Endodermal cell (in vitro differentiated cells): ENCODE measurements at regions not wholly inside any gene's neighbourhood (a gene's known extent, or its start where the extent isn't known, plus 50 kb on each side); places are given as distances from the start of the nearest gene placed in this dataset.

ENCODE experiments used
- DNase-seq: peaks from one replicate; pipeline ENCODE4 v3.0.0-alpha.2; 2017
- H3K27ac ChIP-seq: 2 replicates; pipeline ENCODE4 v1.5.1; 2013; ENCODE audit warnings: mild to moderate bottlenecking, low read depth, low read length, moderate library complexity
- H3K27me3 ChIP-seq: 2 replicates; pipeline ENCODE4 v1.6.1; 2013; ENCODE audit warnings: mild to moderate bottlenecking, low read length, moderate library complexity; ENCODE audit not compliant: insufficient read depth, control insufficient read depth, poor library complexity, severe bottlenecking
- H3K36me3 ChIP-seq: 2 replicates; pipeline ENCODE4 v1.7.0; 2013; ENCODE audit warnings: mild to moderate bottlenecking, low read length, moderate library complexity; ENCODE audit not compliant: control insufficient read depth, insufficient read depth
- H3K4me1 ChIP-seq: one replicate; pipeline ENCODE4 v1.7.0; 2013; ENCODE audit warnings: low read length; ENCODE audit not compliant: control insufficient read depth, insufficient read depth
- H3K4me3 ChIP-seq: 2 replicates; pipeline ENCODE4 v1.5.1; 2013; ENCODE audit warnings: mild to moderate bottlenecking, low read length, moderate library complexity
- H3K9ac ChIP-seq: 2 replicates; pipeline ENCODE4 v1.6.1; 2013; ENCODE audit warnings: mild to moderate bottlenecking, low read length, moderate library complexity; ENCODE audit not compliant: poor library complexity, severe bottlenecking; ENCODE audit errors: extremely low read depth
- H3K9me3 ChIP-seq: 2 replicates; pipeline ENCODE4 v1.6.1; 2013; ENCODE audit warnings: mild to moderate bottlenecking, low read length, moderate library complexity; ENCODE audit not compliant: control insufficient read depth
- H3K27ac Mint-ChIP-seq: 2 replicates; pipeline ENCODE4 v1.8.0; 2020; ENCODE audit warnings: mixed read lengths
- H3K27me3 Mint-ChIP-seq: 2 replicates; pipeline ENCODE4 v1.8.0; 2021; ENCODE audit warnings: mild to moderate bottlenecking, mixed read lengths; ENCODE audit not compliant: insufficient read depth
- H3K36me3 Mint-ChIP-seq: 2 replicates; pipeline ENCODE4 v1.8.0; 2020; ENCODE audit warnings: low read depth, mixed read lengths
- H3K4me1 Mint-ChIP-seq: 2 replicates; pipeline ENCODE4 v1.8.0; 2020; ENCODE audit warnings: mixed read lengths
- H3K4me3 Mint-ChIP-seq: 2 replicates; pipeline ENCODE4 v1.8.0; 2020; ENCODE audit warnings: mild to moderate bottlenecking, moderate library complexity, mixed read lengths
- H3K9me3 Mint-ChIP-seq: 2 replicates; pipeline ENCODE4 v1.8.0; 2020; ENCODE audit warnings: mild to moderate bottlenecking, mixed read lengths
- CTCF ChIP-seq: fragments of 200-600 bp; sonication (generic); conservative IDR thresholded peaks from 2 replicates; pipeline ENCODE4 v1.5.0; 2021; ENCODE audit warnings: antibody characterized with exemption, mild to moderate bottlenecking
- WGBS, 2 experiments: methylation state at CpG; one replicate each; pipeline versions ENCODE4 v1.1.5 to v1.1.7; 2013; ENCODE audit warnings: missing lambda C conversion rate in 2 of 2, mixed read lengths in 1 of 2; ENCODE audit not compliant: insufficient coverage in 1 of 2, insufficient read length in 1 of 2; 5-methylcytosine and 5-hydroxymethylcytosine counted together

DNA sequence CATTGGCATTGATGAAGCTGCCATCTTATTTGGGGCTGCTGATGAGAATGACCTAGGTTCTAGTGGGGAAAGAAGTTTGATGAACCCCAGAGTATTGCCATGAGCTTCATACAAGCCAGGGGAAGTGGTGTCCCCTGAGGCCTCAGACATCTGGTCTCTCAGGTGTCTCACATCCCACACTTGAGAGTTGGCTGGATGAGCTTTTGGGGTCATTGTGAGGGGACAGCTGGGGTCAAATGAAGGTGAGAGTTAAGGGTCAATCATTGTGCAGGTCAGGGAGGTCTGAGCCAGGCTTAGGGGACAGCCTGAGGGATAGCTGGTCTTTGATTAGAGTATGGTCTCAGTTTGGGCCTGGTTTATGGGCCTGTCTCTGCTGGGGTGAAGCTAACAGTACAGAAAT lies 336.5 kb downstream of the CYP26B1 start:
- H3K4me3 ChIP-seq: no peak overlapping the region
- no peaks in the 10 kb centered on the region for H3K9me3 ChIP-seq
- peak; percentile 10 for DNase-seq
- H3K4me1 ChIP-seq: no peaks in the 10 kb centered on the region
- H3K27ac Mint-ChIP-seq: no peak overlapping the region
- no peak overlapping the region for H3K27ac ChIP-seq
- H3K9me3 Mint-ChIP-seq: no peaks in the 10 kb centered on the region
- no peaks in the 10 kb centered on the region for H3K27me3 ChIP-seq
- H3K36me3 ChIP-seq: no peaks in the 10 kb centered on the region
- H3K27me3 Mint-ChIP-seq: peaks cover 5% of the 10 kb centered on the region
- H3K36me3 Mint-ChIP-seq: no peaks in the 10 kb centered on the region
- H3K4me3 Mint-ChIP-seq: no peak overlapping the region
- no peak for TF ChIP-seq CTCF
- H3K9ac ChIP-seq: no peak overlapping the region
- H3K4me1 Mint-ChIP-seq: no peaks in the 10 kb centered on the region

GRCh38 chr2:71807581-71808451 lies 339.8 kb downstream of the CYP26B1 start:
- H3K4me3 ChIP-seq: no peak overlapping the region
- H3K27ac ChIP-seq: no peak overlapping the region
- H3K36me3 Mint-ChIP-seq: no peaks in the 10 kb centered on the region
- H3K27me3 Mint-ChIP-seq: peaks cover 2% of the 10 kb centered on the region
- WGBS, 2 experiments: 86 to 93% methylated on average over 4 to 8 of the region's 8 CpGs
- no peaks in the 10 kb centered on the region for H3K9me3 ChIP-seq
- H3K9ac ChIP-seq: no peak overlapping the region
- peaks cover 19% of the 10 kb centered on the region for H3K27me3 ChIP-seq
- peak; percentile 32 for DNase-seq
- no peak for TF ChIP-seq CTCF
- H3K4me3 Mint-ChIP-seq: no peak overlapping the region
- H3K4me1 ChIP-seq: no peaks in the 10 kb centered on the region
- no peaks in the 10 kb centered on the region for H3K9me3 Mint-ChIP-seq
- no peaks in the 10 kb centered on the region for H3K36me3 ChIP-seq
- H3K27ac Mint-ChIP-seq: no peak overlapping the region
- no peaks in the 10 kb centered on the region for H3K4me1 Mint-ChIP-seq

DNA sequence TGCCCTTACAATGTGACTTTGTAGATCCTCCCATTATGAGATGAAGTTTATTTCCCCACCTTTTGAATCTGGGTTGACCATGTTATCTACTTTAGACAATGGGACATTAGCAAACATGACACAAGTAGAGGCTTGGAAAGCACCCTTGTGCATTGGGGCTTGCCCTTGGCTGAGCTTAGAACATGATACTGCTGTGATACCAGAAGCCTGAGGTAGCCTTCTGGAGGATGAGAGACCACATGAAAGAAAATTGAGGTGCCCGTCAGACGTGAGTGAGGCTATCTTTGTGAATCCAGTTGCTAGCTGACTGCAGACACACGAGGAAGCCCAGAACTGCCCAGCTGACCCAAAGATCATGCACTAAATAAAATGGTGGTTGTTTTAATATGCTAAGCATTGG lies 341.2 kb downstream of the CYP26B1 start:
- Histone ChIP-seq H3K9me3 (no peaks in the 10 kb centered on the region), H3K9ac (no peak overlapping the region), H3K4me1 (no peaks in the 10 kb centered on the region), H3K27ac (no peak overlapping the region), H3K27me3 (peaks cover 19% of the 10 kb centered on the region), H3K4me3 (no peak overlapping the region), H3K36me3 (no peaks in the 10 kb centered on the region)
- H3K36me3 Mint-ChIP-seq: no peaks in the 10 kb centered on the region
- peaks cover 2% of the 10 kb centered on the region for H3K27me3 Mint-ChIP-seq
- peak; percentile 8 for DNase-seq
- H3K9me3 Mint-ChIP-seq: no peaks in the 10 kb centered on the region
- H3K4me3 Mint-ChIP-seq: no peak overlapping the region
- TF ChIP-seq CTCF: no peak
- 79 to 90% methylated on average over 3 of the region's 3 CpGs for WGBS, 2 experiments
- H3K4me1 Mint-ChIP-seq: no peaks in the 10 kb centered on the region
- H3K27ac Mint-ChIP-seq: no peak overlapping the region
